ENCODE measurements at regions not wholly inside any gene's neighbourhood (a gene's known extent, or its start where the extent isn't known, plus 50 kb on each side); places are given as distances from the start of the nearest gene placed in this dataset.

DNA sequence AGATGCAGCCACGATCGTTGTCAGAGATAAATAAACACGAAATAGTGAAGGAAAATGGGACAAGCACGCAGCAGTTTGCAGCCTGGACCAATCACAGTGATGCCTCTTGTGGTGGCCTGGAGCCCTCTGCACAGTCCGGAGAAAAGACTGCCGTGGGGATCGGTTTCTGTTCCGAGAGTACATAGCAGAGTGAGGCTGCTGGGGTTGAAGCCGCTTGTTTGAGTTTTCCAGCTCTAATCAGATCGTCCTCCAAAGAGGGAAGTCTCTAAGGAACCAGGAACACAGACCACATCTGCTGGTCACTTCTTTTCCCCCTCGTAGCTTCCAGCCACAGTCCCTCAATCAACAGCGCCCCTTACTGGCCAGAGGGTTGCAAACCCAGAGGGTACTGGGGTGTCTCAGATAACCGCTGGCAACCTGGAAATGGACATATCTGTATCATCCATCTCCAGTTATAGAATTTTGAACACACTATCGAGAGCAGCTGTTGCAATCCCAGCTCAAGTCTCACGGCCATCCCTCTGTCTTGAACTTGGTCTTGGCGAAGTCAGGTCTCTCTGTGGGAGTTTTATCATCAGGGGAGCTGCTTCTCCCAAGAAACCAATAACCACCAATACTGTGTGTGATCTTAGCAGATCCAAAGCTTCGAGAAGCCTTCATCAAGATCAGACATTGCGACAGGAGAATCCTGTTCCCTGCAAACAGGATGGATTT lies 57.4 kb downstream of the OLIG1 start:
- TF ChIP-seq, protein P1, sequence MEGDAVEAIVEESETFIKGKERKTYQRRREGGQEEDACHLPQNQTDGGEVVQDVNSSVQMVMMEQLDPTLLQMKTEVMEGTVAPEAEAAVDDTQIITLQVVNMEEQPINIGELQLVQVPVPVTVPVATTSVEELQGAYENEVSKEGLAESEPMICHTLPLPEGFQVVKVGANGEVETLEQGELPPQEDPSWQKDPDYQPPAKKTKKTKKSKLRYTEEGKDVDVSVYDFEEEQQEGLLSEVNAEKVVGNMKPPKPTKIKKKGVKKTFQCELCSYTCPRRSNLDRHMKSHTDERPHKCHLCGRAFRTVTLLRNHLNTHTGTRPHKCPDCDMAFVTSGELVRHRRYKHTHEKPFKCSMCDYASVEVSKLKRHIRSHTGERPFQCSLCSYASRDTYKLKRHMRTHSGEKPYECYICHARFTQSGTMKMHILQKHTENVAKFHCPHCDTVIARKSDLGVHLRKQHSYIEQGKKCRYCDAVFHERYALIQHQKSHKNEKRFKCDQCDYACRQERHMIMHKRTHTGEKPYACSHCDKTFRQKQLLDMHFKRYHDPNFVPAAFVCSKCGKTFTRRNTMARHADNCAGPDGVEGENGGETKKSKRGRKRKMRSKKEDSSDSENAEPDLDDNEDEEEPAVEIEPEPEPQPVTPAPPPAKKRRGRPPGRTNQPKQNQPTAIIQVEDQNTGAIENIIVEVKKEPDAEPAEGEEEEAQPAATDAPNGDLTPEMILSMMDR (IDR thresholded peaks at IDR 0.05; ENCODE audit: low read depth, low read length): peak; percentile 84

DNA sequence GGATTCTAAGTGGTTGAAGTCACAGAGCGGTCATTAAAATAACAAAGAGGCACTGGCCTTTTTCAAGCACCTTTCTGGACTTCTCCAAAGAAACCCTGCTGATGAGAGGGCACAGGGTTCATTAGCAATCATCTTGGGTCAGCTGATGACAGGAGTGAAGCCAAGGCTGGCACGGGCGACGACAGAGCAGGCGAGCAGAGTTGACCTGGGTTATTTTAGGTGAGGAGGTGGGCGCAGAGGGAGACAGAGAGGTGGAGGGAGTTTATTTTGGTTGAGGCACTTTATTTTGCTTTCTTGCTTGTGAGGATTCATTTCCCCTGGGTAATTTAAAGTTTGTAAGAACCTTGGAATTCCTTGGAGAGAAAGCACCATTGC lies 57.9 kb downstream of the OLIG1 start:
- TF ChIP-seq, protein P1 (IDR thresholded peaks at IDR 0.05; ENCODE audit: low read depth, low read length): no peak
- no peak for DNase-seq (ENCODE audit: extremely low read depth, low read depth)

More for the DNA sequence above, 57.4 kb downstream of the OLIG1 start:
- peak; percentile 18 for DNase-seq (ENCODE audit: extremely low read depth, low read depth)

DNA sequence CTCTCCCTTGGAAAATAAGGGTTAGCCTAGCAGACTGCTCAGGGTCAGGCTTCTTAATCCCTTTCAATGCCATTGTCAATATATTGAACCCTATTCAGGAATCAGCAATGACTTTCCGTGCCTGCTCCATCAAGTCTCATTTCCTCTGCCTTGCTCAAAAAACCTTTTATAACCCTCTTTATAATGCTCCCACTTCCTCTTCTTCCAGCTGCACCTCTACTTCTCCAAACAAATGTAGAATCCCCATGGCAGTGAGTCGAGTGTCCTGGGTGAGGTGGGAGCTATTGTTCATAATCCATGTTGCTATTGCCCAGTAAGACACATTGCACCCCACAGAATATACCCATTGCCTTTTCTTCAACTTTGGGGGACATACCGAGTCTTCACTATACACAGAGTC lies 58.6 kb downstream of the OLIG1 start:
- no peak for DNase-seq (ENCODE audit: extremely low read depth, low read depth)
- TF ChIP-seq, protein P1 (IDR thresholded peaks at IDR 0.05; ENCODE audit: low read depth, low read length): no peak

DNA sequence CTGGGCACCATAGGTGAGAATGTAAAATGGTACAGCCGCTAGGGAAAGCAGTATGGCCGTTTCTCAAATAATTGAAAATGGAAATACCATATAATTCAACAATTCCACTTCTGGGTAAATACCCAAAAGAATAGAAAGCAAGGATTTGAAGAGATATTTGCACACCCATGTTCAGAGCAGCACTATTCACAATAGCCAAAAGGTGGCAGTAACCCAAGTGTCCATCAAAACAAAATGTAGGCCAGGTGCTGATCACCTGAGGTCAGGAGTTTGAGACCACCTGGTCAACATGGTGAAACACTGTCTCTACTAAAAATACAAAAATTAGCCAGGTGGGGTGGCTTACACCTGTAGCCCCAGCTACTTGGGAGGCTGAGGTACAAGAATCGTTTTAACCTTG lies 62.1 kb downstream of the OLIG1 start:
- TF ChIP-seq, protein P1 (IDR thresholded peaks at IDR 0.05; ENCODE audit: low read depth, low read length): no peak
- DNase-seq (ENCODE audit: extremely low read depth, low read depth): no peak

DNA sequence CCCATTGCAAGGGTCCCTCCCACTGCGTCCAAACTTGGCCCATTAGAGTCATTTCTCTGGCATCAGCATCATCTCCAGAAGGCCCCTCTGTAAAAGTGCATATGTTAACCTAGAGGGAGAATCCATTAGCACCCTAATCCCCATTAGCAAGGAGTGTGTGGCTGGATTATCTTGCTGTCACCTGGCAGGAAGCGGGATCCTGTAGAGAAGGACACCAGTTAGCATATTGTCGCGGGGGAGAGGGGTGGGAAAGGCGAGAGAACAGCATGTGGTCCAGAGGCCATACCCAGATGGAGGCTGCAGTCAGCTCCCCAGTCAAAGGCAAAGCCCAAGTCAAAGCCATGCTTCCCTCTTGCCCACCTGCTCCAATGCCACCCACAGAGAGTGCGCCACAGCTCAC lies 64.0 kb downstream of the OLIG1 start:
- DNase-seq (ENCODE audit: extremely low read depth, low read depth): no peak
- TF ChIP-seq, protein P1 (IDR thresholded peaks at IDR 0.05; ENCODE audit: low read depth, low read length): no peak

DNA sequence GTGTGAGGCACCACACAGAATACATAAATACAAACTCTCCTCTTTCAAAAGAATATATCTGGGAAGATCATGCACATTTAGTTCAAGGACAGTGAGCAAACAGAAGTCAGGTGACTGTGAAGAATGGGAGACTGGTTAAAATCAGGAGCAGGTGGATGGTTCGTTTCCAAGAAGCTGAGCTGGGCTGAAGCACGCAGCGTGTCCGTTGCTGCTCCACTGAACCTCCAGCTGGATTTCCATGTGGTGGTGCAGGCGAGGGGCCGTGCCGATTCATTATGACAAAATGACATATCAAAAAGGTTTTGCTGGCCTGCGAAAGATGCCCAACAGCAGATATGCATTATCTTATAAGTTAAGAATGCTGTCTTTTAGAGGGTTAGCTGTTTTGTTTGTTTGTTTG lies 66.0 kb downstream of the OLIG1 start:
- DNase-seq (ENCODE audit: extremely low read depth, low read depth): no peak
- TF ChIP-seq, protein P1 (IDR thresholded peaks at IDR 0.05; ENCODE audit: low read depth, low read length): no peak

DNA sequence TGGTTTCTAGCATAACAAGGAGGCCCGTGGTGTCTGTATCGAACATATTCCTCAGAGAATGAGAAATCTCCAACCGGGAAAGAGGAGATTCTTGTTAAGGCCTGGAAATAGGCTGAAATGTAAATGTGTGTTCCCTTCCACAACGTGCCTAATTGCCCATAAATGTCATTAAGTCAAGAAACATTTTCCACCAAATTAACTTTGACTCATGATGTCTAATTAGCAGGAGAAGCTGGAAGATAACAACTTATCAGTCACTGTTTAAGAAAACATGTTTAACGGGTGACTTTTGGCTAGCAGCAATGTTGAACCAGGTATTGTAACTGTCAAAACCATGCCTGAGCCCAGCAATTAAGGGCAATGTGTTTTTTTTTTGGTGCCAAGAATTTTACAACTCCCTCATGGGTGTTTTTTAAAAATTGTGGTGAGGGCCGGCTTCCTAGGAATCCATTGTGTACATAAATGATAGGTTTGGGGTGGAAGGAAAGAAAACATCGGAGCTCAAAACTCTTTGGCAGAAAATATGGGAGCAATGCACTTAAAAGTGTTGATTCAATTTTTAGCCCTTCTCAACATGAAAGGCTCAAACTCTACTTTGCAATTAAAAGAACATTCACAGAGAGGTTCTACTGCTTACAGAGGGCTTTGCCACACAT lies 67.0 kb downstream of the OLIG1 start:
- no peak for DNase-seq (ENCODE audit: extremely low read depth, low read depth)
- TF ChIP-seq, protein P1 (IDR thresholded peaks at IDR 0.05; ENCODE audit: low read depth, low read length): no peak
